ENCODE measurements at regions not wholly inside any gene's neighbourhood (a gene's known extent, or its start where the extent isn't known, plus 50 kb on each side); places are given as distances from the start of the nearest gene placed in this dataset.

DNA sequence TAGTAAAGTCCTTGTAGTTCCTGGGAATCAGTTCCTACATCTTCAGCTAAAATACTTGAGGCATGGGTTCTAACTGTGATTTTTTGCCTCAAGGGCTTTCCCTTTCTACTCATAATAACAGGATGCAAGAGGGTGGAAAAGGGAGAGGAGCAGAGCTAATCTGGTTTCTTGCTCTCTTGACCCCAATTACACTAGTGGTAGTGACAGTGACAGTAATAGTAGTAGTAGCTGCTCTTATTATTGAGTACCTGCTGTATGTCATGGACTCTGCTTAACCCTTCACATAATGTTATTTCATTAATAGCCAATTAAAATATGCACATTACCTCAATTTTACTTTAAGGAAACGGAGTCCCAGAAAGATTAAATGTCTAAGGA lies 214.8 kb upstream of the HNRNPA3 start:
- Histone ChIP-seq H2AFZ (ENCODE audit: low read length) (no peak overlapping the region), H3K27ac (ENCODE audit: low read depth, low read length, poor library complexity, severe bottlenecking) (no peak overlapping the region), H3K9me2 (ENCODE audit: insufficient read depth, low read length) (no peaks in the 10 kb centered on the region), H3K36me3 (ENCODE audit: insufficient read depth, low read length) (no peaks in the 10 kb centered on the region), H3K4me2 (ENCODE audit: low read length) (no peak overlapping the region), H3K4me1 (ENCODE audit: insufficient read depth, low read length, poor library complexity, severe bottlenecking) (no peaks in the 10 kb centered on the region), H3K4me3 (ENCODE audit: low read depth, low read length, poor library complexity, severe bottlenecking) (no peak overlapping the region), H4K20me1 (ENCODE audit: insufficient read depth, low read length) (no peaks in the 10 kb centered on the region), H3K9me3 (ENCODE audit: low read length) (no peaks in the 10 kb centered on the region), H3K79me2 (ENCODE audit: insufficient read depth, low read depth, low read length) (no peaks in the 10 kb centered on the region)
- no peak for TF ChIP-seq EZH2phosphoT487 (IDR thresholded peaks at IDR 0.05; ENCODE audit: borderline replicate concordance, low read depth, low read length)
- no peak for TF ChIP-seq CTCF (conservative IDR thresholded peaks at IDR 0.05; ENCODE audit: low read length)
- no peak for DNase-seq (ENCODE audit: low spot score)
- no TSS peak for BruUV-seq (replicated peaks)
- ChIA-PET POLR2A (interaction anchor here (0.7 kb wide), 1 partner anchor 9 kb away, joined by 3 read pairs; no protein-coding TSS in a partner anchor), CTCF (ENCODE audit: unreplicated experiment) (no interaction called here)
- intact Hi-C loops (cut with micrococcal nuclease; ENCODE audit: unreplicated experiment), result no loop called here

- no peak overlapping the region for H2AFZ ChIP-seq (ENCODE audit: low read length)
- DNase-seq (ENCODE audit: low spot score), result no peak
- CTCF ChIA-PET (ENCODE audit: unreplicated experiment), result no interaction called here
- H3K4me3 ChIP-seq (ENCODE audit: low read depth, low read length, poor library complexity, severe bottlenecking), result no peak overlapping the region
- intact Hi-C loops (cut with micrococcal nuclease; ENCODE audit: unreplicated experiment), result no loop called here
- no peak overlapping the region for H3K27ac ChIP-seq (ENCODE audit: low read depth, low read length, poor library complexity, severe bottlenecking)
- no peaks in the 10 kb centered on the region for H3K36me3 ChIP-seq (ENCODE audit: insufficient read depth, low read length)
- no peak overlapping the region for H3K4me2 ChIP-seq (ENCODE audit: low read length)
- no TSS peak for BruUV-seq (replicated peaks)
- POLR2A ChIA-PET, result no interaction called here
- no peaks in the 10 kb centered on the region for H3K79me2 ChIP-seq (ENCODE audit: insufficient read depth, low read depth, low read length)
- TF ChIP-seq CTCF (conservative IDR thresholded peaks at IDR 0.05; ENCODE audit: low read length), result no peak
- TF ChIP-seq EZH2phosphoT487 (IDR thresholded peaks at IDR 0.05; ENCODE audit: borderline replicate concordance, low read depth, low read length), result no peak
- H4K20me1 ChIP-seq (ENCODE audit: insufficient read depth, low read length), result no peaks in the 10 kb centered on the region
- no peaks in the 10 kb centered on the region for H3K9me3 ChIP-seq (ENCODE audit: low read length)
- no peaks in the 10 kb centered on the region for H3K4me1 ChIP-seq (ENCODE audit: insufficient read depth, low read length, poor library complexity, severe bottlenecking)
- H3K9me2 ChIP-seq (ENCODE audit: insufficient read depth, low read length), result no peaks in the 10 kb centered on the region
Measured at GRCh38 chr2:176999301-176999700, 213.3 kb upstream of the HNRNPA3 start.

DNA sequence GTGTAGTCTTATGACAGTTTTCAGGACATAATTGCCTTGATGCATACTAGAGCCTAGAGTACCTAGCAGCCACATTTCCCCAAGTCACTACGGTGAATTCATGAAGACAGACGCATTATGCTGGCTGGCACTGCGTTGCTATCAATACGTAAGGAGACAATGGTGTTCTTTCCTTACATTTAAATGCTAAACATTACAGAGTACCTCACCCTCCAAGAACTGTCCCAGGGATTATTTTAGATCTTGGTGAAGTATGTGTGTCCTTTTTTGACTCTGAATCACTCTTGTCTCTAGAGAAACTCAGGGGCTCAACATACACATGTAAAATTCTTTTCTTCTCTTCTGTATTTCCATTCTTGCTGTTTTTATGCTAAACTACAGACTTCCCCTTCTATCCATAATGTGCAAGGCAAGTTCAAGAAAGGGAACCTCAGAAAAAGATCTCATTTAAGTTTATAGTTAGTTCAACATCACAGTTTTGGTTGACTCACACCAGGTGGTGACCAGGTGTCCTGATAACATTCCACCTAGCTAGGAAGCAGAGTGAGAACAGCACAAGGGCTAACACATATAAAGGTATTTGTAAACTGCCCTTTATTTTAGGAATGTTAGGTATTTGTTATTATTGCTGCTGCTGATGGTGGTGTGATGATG lies 212.4 kb upstream of the HNRNPA3 start:
- TF ChIP-seq EZH2phosphoT487 (IDR thresholded peaks at IDR 0.05; ENCODE audit: borderline replicate concordance, low read depth, low read length) (no peak), CTCF (conservative IDR thresholded peaks at IDR 0.05; ENCODE audit: low read length) (no peak)
- no peak for DNase-seq (ENCODE audit: low spot score)
- Histone ChIP-seq H3K9me2 (ENCODE audit: insufficient read depth, low read length) (no peaks in the 10 kb centered on the region), H3K4me2 (ENCODE audit: low read length) (no peak overlapping the region), H3K9me3 (ENCODE audit: low read length) (no peaks in the 10 kb centered on the region), H3K79me2 (ENCODE audit: insufficient read depth, low read depth, low read length) (no peaks in the 10 kb centered on the region), H3K4me3 (ENCODE audit: low read depth, low read length, poor library complexity, severe bottlenecking) (no peak overlapping the region), H2AFZ (ENCODE audit: low read length) (no peak overlapping the region), H4K20me1 (ENCODE audit: insufficient read depth, low read length) (no peaks in the 10 kb centered on the region), H3K36me3 (ENCODE audit: insufficient read depth, low read length) (no peaks in the 10 kb centered on the region), H3K27ac (ENCODE audit: low read depth, low read length, poor library complexity, severe bottlenecking) (no peak overlapping the region), H3K4me1 (ENCODE audit: insufficient read depth, low read length, poor library complexity, severe bottlenecking) (no peaks in the 10 kb centered on the region)
- ChIA-PET POLR2A (no interaction called here), CTCF (ENCODE audit: unreplicated experiment) (no interaction called here)
- intact Hi-C loops (cut with micrococcal nuclease; ENCODE audit: unreplicated experiment), result no loop called here
- no TSS peak for BruUV-seq (replicated peaks)
